ENCODE measurements at regions not wholly inside any gene's neighbourhood (a gene's known extent, or its start where the extent isn't known, plus 50 kb on each side); places are given as distances from the start of the nearest gene placed in this dataset.

- TF ChIP-seq, protein P1, sequence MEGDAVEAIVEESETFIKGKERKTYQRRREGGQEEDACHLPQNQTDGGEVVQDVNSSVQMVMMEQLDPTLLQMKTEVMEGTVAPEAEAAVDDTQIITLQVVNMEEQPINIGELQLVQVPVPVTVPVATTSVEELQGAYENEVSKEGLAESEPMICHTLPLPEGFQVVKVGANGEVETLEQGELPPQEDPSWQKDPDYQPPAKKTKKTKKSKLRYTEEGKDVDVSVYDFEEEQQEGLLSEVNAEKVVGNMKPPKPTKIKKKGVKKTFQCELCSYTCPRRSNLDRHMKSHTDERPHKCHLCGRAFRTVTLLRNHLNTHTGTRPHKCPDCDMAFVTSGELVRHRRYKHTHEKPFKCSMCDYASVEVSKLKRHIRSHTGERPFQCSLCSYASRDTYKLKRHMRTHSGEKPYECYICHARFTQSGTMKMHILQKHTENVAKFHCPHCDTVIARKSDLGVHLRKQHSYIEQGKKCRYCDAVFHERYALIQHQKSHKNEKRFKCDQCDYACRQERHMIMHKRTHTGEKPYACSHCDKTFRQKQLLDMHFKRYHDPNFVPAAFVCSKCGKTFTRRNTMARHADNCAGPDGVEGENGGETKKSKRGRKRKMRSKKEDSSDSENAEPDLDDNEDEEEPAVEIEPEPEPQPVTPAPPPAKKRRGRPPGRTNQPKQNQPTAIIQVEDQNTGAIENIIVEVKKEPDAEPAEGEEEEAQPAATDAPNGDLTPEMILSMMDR (IDR thresholded peaks at IDR 0.05), result no peak
- TF ChIP-seq POLR2A (IDR thresholded peaks at IDR 0.05), result no peak
Measured at GRCh38 chr12:93989949-93990348, 158.4 kb upstream of the PLXNC1 start.
